Astrocyte (in vitro differentiated cells and primary cell): ENCODE measurements at regions not wholly inside any gene's neighbourhood (a gene's known extent, or its start where the extent isn't known, plus 50 kb on each side); places are given as distances from the start of the nearest gene placed in this dataset.

ENCODE experiments used
- DNase-seq: peaks from one replicate; pipeline ENCODE4 v3.0.0-alpha.2; 2010; ENCODE audit warnings: low read depth
- FAIRE-seq: peaks from 2 replicates; lab custom pipeline; 2011; peaks lifted over from hg19 to GRCh38; lab: Jason Lieb, UNC
- H2AFZ ChIP-seq: 2 replicates; pipeline ENCODE4 v1.6.0; 2012; ENCODE audit warnings: low read depth, low read length, inconsistent platforms
- H3K27ac ChIP-seq: 2 replicates; pipeline ENCODE4 v1.5.1; 2011; ENCODE audit warnings: low read depth, low read length, inconsistent platforms
- H3K27me3 ChIP-seq: 2 replicates; pipeline ENCODE4 v1.6.0; 2011; ENCODE audit warnings: low read length, inconsistent platforms; ENCODE audit not compliant: insufficient read depth
- H3K36me3 ChIP-seq: 2 replicates; pipeline ENCODE4 v1.5.1; 2011; ENCODE audit warnings: low read length, inconsistent platforms; ENCODE audit not compliant: insufficient read depth
- H3K4me1 ChIP-seq: 2 replicates; pipeline ENCODE4 v1.5.1; 2011; ENCODE audit warnings: low read length, inconsistent platforms; ENCODE audit not compliant: insufficient read depth
- H3K4me2 ChIP-seq: 2 replicates; pipeline ENCODE4 v1.6.0; 2012; ENCODE audit warnings: low read length, inconsistent platforms
- H3K4me3 ChIP-seq: 2 replicates; pipeline ENCODE4 v1.5.1; 2011; ENCODE audit warnings: low read depth, mild to moderate bottlenecking, low read length, inconsistent platforms; ENCODE audit not compliant: insufficient read depth
- H3K79me2 ChIP-seq: 2 replicates; pipeline ENCODE4 v1.6.0; 2012; ENCODE audit warnings: mild to moderate bottlenecking, low read length, inconsistent platforms; ENCODE audit not compliant: insufficient read depth
- H3K9ac ChIP-seq: 2 replicates; pipeline ENCODE4 v1.6.0; 2012; ENCODE audit warnings: mild to moderate bottlenecking, low read length, inconsistent platforms
- H3K9me3 ChIP-seq: 2 replicates; pipeline ENCODE4 v1.5.1; 2012; ENCODE audit warnings: low read depth, mild to moderate bottlenecking, low read length, inconsistent platforms; ENCODE audit not compliant: insufficient read depth
- H4K20me1 ChIP-seq: 2 replicates; pipeline ENCODE4 v1.6.0; 2012; ENCODE audit warnings: low read length, inconsistent platforms; ENCODE audit not compliant: insufficient read depth
- H3K27ac Mint-ChIP-seq: one replicate; pipeline ENCODE4 v1.8.0; 2021; ENCODE audit warnings: mild to moderate bottlenecking, mixed read lengths; ENCODE audit not compliant: unreplicated experiment
- H3K27me3 Mint-ChIP-seq: one replicate; pipeline ENCODE4 v1.8.0; 2021; ENCODE audit warnings: low read depth, mixed read lengths; ENCODE audit not compliant: unreplicated experiment
- H3K36me3 Mint-ChIP-seq: one replicate; pipeline ENCODE4 v1.8.0; 2021; ENCODE audit warnings: low read depth, mixed read lengths; ENCODE audit not compliant: unreplicated experiment
- H3K4me1 Mint-ChIP-seq: one replicate; pipeline ENCODE4 v1.8.0; 2021; ENCODE audit warnings: low read depth, mixed read lengths; ENCODE audit not compliant: unreplicated experiment
- H3K4me3 Mint-ChIP-seq: one replicate; pipeline ENCODE4 v1.8.0; 2021; ENCODE audit warnings: mild to moderate bottlenecking, moderate library complexity, mixed read lengths; ENCODE audit not compliant: unreplicated experiment
- H3K9me3 Mint-ChIP-seq: one replicate; pipeline ENCODE4 v1.8.0; 2021; ENCODE audit warnings: mild to moderate bottlenecking, mixed read lengths; ENCODE audit not compliant: unreplicated experiment
- EZH2 ChIP-seq: IDR thresholded peaks from 2 replicates; pipeline ENCODE4 v1.6.1; 2012; ENCODE audit warnings: mild to moderate bottlenecking, low read length, inconsistent platforms; ENCODE audit not compliant: insufficient read depth
- TF ChIP-seq, protein P1 (sequence below): IDR thresholded peaks from 2 replicates; pipeline ENCODE4 v1.5.1; 2011; ENCODE audit warnings: low read depth, mild to moderate bottlenecking, inconsistent platforms, low read length, moderate library complexity; ENCODE audit not compliant: insufficient read depth

- TF ChIP-seq, protein P1, sequence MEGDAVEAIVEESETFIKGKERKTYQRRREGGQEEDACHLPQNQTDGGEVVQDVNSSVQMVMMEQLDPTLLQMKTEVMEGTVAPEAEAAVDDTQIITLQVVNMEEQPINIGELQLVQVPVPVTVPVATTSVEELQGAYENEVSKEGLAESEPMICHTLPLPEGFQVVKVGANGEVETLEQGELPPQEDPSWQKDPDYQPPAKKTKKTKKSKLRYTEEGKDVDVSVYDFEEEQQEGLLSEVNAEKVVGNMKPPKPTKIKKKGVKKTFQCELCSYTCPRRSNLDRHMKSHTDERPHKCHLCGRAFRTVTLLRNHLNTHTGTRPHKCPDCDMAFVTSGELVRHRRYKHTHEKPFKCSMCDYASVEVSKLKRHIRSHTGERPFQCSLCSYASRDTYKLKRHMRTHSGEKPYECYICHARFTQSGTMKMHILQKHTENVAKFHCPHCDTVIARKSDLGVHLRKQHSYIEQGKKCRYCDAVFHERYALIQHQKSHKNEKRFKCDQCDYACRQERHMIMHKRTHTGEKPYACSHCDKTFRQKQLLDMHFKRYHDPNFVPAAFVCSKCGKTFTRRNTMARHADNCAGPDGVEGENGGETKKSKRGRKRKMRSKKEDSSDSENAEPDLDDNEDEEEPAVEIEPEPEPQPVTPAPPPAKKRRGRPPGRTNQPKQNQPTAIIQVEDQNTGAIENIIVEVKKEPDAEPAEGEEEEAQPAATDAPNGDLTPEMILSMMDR = no peak
- no peak for TF ChIP-seq EZH2
- DNase-seq = no peak
- H3K9me3 Mint-ChIP-seq = peaks cover 2% of the 10 kb centered on the region
- Histone ChIP-seq H3K4me3 (no peak overlapping the region), H4K20me1 (no peaks in the 10 kb centered on the region), H3K27ac (no peak overlapping the region), H3K79me2 (no peaks in the 10 kb centered on the region), H3K36me3 (no peaks in the 10 kb centered on the region), H2AFZ (no peak overlapping the region), H3K9me3 (no peaks in the 10 kb centered on the region), H3K9ac (no peak overlapping the region), H3K4me2 (no peak overlapping the region), H3K4me1 (no peaks in the 10 kb centered on the region), H3K27me3 (peaks cover 4% of the 10 kb centered on the region)
- FAIRE-seq = no peak
- H3K27ac Mint-ChIP-seq = no peak overlapping the region
- H3K27me3 Mint-ChIP-seq = no peaks in the 10 kb centered on the region
- no peaks in the 10 kb centered on the region for H3K4me1 Mint-ChIP-seq
- H3K36me3 Mint-ChIP-seq = no peaks in the 10 kb centered on the region
- no peak overlapping the region for H3K4me3 Mint-ChIP-seq
These were observed 142.7 kb downstream of the SNAPC1 start for GRCh38 chr14:61904946-61905345.

DNA sequence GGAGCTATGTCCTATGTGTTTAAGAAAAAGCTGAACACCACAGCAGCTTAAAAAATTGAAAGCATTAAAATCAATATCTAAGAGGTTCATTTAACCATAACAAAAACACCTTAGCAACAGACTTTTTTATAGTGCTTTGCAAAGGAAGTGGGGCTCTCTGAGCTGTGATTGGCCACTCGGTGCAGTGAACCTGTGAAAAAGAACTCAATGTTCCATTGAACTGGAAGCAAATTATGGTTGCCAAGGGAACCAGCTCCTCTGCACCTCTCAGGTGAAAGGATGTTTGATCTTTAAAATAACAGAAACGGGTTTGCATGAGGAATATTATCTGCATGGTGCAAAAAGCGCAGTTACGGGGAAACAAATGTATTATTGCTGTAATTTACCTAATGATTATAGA, 149.4 kb downstream of the SNAPC1 start:
- H3K9me3 ChIP-seq = no peaks in the 10 kb centered on the region
- H3K36me3 ChIP-seq = no peaks in the 10 kb centered on the region
- H4K20me1 ChIP-seq = no peaks in the 10 kb centered on the region
- H3K9ac ChIP-seq = no peak overlapping the region
- no peak overlapping the region for H3K4me2 ChIP-seq
- no peak for DNase-seq
- H3K27ac Mint-ChIP-seq = no peak overlapping the region
- no peaks in the 10 kb centered on the region for H3K27me3 Mint-ChIP-seq
- H3K27me3 ChIP-seq = peaks cover 6% of the 10 kb centered on the region
- H3K79me2 ChIP-seq = no peaks in the 10 kb centered on the region
- no peaks in the 10 kb centered on the region for H3K36me3 Mint-ChIP-seq
- H2AFZ ChIP-seq = no peak overlapping the region
- no peak overlapping the region for H3K4me3 Mint-ChIP-seq
- no peaks in the 10 kb centered on the region for H3K4me1 ChIP-seq
- TF ChIP-seq, protein P1 = no peak
- TF ChIP-seq EZH2 = no peak
- no peak overlapping the region for H3K27ac ChIP-seq
- no peaks in the 10 kb centered on the region for H3K9me3 Mint-ChIP-seq
- no peak overlapping the region for H3K4me3 ChIP-seq
- H3K4me1 Mint-ChIP-seq = no peaks in the 10 kb centered on the region
- no peak for FAIRE-seq

- H3K27me3 ChIP-seq = no peaks in the 10 kb centered on the region
- Mint-ChIP-seq H3K36me3 (no peaks in the 10 kb centered on the region), H3K9me3 (peaks cover 3% of the 10 kb centered on the region), H3K27ac (no peak overlapping the region), H3K27me3 (no peaks in the 10 kb centered on the region), H3K4me1 (no peaks in the 10 kb centered on the region), H3K4me3 (no peak overlapping the region)
- no peaks in the 10 kb centered on the region for H3K4me1 ChIP-seq
- no peak overlapping the region for H3K27ac ChIP-seq
- H3K4me3 ChIP-seq = no peak overlapping the region
- H3K4me2 ChIP-seq = no peak overlapping the region
- no peak overlapping the region for H2AFZ ChIP-seq
- no peaks in the 10 kb centered on the region for H3K36me3 ChIP-seq
- no peaks in the 10 kb centered on the region for H3K79me2 ChIP-seq
- H3K9ac ChIP-seq = no peak overlapping the region
- no peaks in the 10 kb centered on the region for H3K9me3 ChIP-seq
- no peaks in the 10 kb centered on the region for H4K20me1 ChIP-seq
- TF ChIP-seq EZH2 = no peak
- TF ChIP-seq, protein P1 = no peak
- FAIRE-seq (no peak), DNase-seq (no peak)
These were observed 156.8 kb downstream of the SNAPC1 start for GRCh38 chr14:61918998-61919397.
